ENCODE measurements at regions not wholly inside any gene's neighbourhood (a gene's known extent, or its start where the extent isn't known, plus 50 kb on each side); places are given as distances from the start of the nearest gene placed in this dataset.

DNA sequence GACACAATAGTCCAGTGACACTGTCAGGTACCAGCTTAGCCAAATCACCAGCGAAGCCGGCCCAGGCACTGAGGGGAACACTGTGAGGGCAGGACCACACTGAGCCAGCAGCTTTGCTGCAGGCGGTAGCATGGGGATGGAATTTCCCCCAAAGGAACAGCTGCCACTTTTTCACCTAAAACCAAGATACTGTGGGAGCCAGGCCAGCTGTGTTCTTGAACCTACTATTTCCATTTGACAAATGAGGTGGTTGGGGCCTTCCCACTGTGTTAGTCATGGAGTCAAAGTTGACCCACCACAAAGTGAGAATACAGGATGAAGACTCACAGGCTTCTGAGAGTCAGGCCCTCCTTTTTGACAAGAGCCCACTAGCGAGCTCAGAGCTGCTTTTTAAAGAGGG, 70.7 kb upstream of the SH3RF1 start:
- TF ChIP-seq, protein P1, sequence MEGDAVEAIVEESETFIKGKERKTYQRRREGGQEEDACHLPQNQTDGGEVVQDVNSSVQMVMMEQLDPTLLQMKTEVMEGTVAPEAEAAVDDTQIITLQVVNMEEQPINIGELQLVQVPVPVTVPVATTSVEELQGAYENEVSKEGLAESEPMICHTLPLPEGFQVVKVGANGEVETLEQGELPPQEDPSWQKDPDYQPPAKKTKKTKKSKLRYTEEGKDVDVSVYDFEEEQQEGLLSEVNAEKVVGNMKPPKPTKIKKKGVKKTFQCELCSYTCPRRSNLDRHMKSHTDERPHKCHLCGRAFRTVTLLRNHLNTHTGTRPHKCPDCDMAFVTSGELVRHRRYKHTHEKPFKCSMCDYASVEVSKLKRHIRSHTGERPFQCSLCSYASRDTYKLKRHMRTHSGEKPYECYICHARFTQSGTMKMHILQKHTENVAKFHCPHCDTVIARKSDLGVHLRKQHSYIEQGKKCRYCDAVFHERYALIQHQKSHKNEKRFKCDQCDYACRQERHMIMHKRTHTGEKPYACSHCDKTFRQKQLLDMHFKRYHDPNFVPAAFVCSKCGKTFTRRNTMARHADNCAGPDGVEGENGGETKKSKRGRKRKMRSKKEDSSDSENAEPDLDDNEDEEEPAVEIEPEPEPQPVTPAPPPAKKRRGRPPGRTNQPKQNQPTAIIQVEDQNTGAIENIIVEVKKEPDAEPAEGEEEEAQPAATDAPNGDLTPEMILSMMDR (conservative IDR thresholded peaks at IDR 0.05 in 1 of 2, IDR thresholded peaks at IDR 0.05 in 1 of 2; ENCODE audit: extremely low read depth in 1 of 2, insufficient read depth in 1 of 2, low read depth in 1 of 2, low read length in 2 of 2) = no peak
- no peak for TF ChIP-seq EZH2 (IDR thresholded peaks at IDR 0.05; ENCODE audit: borderline replicate concordance, low read length)

Measured in mammary epithelial cell (primary cell).